ENCODE measurements at regions not wholly inside any gene's neighbourhood (a gene's known extent, or its start where the extent isn't known, plus 50 kb on each side); places are given as distances from the start of the nearest gene placed in this dataset.

DNA sequence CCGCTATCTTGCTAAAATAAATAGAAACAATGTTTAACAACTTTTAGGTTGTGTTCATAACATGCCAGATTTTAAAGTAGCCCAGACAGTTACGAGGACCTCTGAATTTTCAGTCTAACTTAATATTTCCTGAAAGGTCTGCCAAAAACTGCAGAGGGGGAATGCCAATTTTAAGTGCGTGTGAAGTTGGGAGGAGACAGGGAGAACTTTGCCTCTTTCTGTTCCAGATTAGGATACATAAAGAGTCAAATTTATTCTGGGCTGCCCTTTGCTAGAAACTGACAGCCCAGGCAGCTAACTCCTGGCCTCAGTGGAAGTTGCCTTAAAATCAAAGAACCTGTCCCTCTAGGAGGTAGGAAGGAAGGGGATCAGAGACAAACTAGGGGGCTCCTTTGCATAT is 52.3 kb upstream of the PIP4K2A start:
- no peak for DNase-seq (ENCODE audit: low spot score)

DNA sequence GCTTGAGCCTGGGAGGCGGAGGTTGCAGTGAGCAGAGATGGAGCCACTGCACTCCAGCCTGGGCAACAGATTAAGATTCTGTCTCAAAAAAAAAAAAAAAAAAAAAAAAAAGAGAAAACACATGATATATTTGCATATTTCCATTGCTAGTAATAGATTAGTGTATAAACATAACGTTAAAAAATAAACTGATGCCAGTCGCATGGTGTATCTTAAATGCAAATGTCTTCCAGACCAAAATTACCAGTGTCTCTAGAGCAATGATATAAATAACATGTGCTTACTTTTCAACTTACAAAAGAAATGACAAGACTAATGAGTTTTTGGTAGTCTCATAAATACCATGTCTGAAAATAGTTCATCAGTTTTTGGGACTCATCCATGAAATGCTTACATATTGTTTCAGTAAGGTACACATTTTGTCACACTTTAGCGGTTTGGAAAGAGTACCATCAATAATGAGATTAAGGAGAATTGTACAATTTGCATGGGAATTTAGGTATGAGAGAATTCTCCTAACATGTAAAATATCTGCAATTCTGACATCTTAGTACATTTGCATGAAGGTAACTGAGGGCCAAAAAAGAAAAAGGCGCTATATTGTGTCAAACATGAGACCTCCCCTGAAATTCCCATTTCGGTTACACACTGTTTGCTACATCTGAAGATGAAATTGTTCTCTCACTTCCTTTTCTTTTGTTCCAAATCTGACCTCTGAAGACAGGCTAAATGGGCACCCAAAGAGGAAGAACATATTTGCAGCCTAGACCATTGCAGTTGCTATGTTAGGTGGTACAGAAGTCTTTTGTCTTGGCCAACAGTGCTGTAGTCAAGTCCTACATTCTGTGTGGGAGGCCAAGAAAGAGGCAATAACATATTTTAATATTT is 51.5 kb upstream of the PIP4K2A start:
- no peak for DNase-seq (ENCODE audit: low spot score)

DNA sequence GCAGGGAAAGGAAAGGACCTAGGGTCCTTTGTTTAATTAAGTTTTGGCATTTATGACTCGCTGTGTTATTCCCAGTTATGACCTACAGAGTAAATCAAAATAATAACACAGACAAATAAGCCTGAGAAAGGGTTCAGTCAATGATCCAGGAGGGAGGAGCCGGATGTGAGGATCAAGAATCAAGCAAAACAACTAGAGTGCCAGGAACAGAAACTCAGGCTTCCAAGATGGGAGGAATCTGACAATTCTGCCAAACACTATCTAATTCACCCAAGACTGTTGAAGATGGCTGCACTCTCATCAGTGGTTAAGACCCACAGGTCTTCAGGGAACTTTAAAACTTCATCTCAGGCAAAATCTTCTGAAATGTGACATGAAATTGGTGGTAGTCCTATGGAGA is 50.3 kb upstream of the PIP4K2A start:
- no peak for DNase-seq (ENCODE audit: low spot score)
